ENCODE measurements at regions not wholly inside any gene's neighbourhood (a gene's known extent, or its start where the extent isn't known, plus 50 kb on each side); places are given as distances from the start of the nearest gene placed in this dataset.

DNA sequence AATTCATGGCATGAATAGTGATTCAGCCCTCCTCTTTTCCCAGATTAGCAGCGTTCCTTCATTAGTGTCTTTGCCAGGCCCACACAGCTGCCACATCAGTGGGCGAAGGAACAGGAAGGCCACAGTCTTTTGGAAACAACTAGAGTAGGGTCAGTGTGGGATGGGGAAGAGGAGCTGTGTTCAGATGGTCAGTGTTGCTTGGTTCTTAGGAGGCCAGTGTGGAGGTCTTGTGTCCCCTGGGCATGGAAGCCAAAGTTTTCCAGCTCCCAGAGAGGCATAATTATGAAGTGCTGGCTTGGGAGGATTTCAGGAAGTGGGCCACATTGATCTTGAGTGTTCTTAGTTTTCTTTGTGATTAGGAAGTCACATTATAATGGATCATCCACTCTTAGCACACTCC is 269.6 kb downstream of the PSAT1 start:
- no peak for DNase-seq (ENCODE audit: low spot score)

DNA sequence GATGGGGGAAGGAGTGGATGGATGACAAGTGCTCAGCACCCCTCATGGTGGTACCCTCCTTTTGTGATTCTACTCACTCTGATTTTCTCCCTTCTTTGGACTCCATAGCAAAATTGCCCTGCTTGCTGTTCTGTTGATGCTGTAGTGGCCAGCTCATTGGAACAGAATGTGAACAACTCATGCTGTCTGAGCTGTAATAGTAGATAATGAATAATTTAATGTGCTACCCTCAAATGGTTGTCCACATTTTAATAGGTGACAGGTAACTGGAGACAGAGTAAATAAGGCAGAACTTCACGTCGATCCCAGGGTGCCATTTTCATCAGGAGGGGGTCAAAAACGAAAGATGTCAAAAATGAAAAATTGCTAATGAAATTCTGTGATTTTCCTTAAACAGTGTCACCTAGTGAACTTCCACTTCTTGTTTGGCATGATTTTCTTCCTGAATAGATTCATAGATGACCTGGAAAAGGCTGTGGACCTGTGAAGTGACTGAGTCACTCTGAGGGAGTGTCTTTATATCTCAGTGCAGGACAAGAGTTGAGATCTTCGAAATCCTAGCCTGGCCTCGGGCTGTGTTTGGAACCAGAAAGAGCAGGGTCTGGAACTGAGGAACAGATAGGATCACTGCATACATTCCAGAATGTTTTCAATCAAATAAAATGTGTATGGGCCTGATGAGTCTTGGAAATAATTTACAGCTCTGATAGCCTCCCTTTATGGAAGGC is 270.2 kb downstream of the PSAT1 start:
- DNase-seq (ENCODE audit: low spot score): no peak

DNA sequence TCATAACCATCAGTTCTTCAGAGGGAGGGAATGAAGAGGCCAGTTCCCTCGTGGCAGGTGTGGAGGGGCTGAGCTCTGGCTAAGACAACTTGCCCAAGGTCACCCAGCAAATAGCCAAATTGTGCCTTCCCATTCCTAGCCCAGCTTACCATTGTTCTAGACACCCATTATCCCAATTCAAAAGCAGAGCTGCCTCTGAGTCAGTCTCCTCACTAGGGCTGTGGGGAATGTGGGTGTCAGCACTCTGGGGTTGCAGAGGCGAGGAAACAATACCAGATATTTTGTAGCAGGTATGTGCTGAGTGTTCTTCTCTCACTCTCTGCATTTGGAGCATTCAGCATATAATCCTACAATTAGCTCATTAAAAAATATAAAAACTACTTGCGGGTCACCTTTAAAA is 270.8 kb downstream of the PSAT1 start:
- no peak for DNase-seq (ENCODE audit: low spot score)

DNA sequence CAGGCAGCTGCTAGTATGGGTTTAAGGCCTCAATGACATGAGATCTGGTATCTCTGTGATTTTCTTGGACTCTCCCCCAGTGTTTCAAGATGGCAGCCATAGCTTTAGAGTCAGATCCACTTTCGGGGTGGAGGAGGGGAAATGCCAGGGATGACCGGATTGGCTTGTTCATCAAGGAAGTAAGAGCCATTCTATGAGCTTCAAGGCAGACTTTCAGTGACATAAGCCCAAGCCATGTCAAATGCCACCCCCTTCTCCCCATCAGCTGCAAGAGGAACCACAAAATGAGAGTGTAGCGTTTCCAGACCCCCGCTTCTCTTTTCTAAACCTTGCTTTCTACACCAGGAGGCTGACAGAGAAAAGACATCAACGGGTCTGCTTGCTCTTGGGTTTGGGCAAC is 271.8 kb downstream of the PSAT1 start:
- no peak for DNase-seq (ENCODE audit: low spot score)

DNA sequence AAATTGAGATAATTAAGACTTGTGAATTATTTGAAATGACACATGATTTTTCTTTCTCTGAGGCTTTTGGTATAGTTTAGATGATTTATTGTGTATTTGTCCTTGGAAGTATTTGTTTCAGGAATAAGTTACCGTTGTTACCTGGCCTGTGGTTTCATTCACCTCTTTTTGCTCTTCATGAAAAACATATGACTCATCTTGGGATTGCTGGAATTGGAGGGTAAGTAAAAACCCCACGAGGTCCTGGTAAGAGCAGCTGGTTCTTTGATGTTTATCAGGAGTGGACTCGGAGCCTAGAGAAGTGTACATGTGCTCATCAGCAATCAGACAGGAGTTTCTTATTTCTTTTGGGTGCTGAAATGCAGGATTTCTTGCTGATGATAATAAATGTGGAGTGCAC is 275.3 kb downstream of the PSAT1 start:
- DNase-seq (ENCODE audit: low spot score): no peak

DNA sequence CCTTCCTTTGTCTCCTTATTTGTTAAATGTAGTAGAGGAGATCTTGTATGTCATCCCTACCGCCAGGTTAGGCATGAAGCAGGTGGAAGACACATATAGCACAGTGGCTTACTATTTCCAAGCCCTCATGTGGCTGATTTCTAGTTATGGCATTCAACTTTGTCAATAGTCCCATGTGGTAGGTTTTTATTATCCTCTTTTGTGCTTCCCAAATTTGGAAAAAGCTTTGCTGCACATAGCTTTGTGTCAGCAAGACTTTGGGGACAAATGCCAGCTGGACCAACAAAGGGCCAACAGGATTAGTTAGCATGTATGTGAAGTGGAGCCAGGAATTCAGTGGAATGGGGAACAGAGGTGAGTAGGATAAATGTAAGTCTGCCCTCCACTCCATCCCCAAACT is 276.3 kb downstream of the PSAT1 start:
- no peak for DNase-seq (ENCODE audit: low spot score)

DNA sequence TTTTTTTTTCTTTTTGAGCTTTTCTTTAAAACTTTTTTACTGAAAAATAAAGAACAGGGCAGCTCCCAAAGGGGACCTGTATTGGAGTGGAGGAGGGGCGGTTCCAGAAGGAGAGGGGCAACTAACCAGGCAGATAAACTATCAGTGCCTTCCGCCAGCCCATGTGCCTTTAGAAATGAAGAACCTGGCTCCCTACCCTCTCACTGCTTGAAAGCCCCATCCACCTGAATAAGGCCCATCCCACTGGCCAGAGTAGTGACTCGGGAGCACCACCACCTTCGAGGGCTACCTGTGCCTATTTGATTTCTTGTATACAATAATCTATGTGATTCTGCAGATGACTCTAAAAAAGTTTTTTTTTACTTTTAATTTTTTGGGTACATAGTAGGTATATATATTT is 276.7 kb downstream of the PSAT1 start:
- no peak for DNase-seq (ENCODE audit: low spot score)

DNA sequence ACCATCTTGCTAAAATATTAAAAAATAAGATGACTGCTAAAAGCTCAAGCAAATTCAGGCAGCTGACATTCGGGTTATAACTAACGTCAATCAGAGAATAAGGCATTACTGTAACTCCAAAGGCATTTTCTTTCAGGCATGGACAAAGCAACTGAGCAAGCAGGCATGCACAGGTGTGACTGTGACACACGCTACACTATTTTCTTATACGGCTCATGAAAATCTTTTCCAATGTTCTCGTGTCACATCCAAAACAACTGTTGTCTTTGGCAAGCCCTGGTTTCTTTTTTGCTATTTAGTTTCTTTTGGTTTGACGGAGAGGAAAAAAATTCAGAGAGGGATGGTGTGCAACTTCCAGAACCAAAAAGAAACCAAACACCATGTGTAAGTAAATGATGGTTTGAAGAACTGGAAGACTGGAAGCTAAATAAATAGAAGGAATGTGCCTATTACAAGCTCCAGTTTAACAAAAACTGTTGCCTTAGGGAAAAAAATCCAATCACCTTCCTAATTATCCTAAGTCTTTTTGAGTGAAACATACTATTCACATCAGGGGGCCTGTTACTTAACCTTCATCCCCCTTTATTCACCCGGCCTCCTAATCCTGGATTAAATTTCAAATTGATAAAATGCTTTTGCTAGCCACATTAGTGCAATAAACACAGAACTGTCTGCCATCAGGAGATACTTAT is 277.6 kb downstream of the PSAT1 start:
- no peak for DNase-seq (ENCODE audit: low spot score)

DNA sequence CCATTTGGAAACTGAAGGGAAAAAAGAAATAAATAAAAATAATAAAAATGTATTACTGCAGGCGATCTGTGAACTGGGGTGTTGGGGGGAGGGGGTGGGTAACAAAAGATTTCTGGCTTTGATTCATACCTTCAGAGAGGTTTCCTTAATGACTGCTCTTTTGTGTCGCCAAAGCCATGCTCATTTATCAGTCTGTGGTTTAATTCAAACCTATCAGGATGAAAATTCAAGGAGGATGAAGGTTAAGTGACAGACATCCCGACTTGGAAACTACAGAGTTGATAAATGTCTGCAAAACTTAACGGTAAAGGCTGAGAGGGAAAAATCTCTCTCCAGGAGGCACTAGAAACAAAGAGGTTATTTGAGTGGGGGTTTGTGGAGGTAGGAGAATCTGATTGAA is 278.2 kb downstream of the PSAT1 start:
- DNase-seq (ENCODE audit: low spot score): no peak

DNA sequence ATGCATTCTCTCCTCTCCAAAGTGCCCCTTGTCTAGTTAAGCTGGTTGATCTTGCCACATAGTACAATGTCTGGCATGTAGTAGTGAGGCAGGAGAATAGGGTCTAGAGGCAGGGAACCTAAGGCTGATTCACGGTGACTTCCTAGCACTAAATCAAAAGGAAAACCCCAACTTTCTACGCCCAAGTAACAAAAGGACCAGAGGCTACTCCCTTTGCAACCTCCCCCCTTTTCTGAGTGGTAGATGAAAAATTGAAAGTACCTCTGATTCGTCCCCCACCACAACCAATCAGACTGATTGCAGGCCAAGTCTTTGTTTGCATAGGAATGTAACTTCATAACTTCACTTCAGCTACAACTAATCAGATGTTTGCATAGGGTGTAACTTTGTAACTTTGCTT is 278.8 kb downstream of the PSAT1 start:
- DNase-seq (ENCODE audit: low spot score): no peak

DNA sequence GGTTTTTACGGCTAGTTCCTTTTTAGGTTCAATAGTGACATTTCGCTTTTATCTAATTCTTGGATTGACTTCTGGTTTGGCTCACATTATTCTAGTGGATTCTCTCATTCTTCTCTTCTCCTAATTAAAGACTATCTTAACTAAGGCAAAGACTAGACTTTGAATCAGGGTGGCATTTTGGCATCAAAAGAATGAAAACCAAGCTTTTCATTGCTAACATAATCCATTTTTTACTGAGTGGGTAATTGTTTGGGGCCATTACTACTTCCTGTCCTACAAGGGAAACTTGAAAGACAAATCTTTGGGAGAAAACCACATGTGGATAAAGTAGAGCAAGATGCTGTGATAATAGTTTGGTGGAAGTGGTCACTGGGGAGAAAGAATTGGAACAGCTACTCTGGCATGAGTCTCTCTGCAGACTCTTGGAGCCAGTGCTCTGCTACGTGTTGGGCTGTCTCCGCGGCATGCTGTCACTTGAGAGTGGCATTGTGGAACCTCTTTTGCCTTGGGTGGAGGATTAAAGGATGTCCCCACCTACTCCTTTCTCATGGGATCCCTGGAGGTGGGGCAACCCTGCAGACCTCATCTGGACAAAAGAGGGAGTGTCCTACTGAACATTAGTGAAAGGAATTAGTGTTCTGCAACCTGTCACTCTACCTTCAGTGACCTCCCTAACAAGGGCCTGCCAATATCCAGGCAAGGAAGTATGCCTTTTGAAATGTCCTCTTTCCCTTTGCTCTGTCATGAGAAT is 280.4 kb downstream of the PSAT1 start:
- no peak for DNase-seq (ENCODE audit: low spot score)

DNA sequence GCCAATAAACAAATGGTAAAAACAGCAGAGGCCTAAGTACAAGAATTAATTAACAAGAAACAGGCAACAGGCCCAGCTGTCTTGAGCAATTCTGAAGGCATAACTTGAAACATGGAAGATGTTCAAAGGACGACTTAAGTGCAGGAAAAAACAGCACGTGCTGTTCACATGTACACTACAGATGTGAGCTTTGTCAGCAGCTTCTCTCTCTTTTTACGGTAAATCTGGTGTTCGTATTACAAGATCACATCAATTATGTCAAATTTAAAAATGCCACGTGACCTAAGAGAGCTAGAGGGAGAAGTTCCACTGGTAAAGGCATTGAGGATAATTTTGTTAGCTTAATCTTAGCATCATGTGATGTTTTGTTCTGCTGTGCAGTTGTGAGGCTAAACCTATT is 281.1 kb downstream of the PSAT1 start:
- DNase-seq (ENCODE audit: low spot score): no peak

DNA sequence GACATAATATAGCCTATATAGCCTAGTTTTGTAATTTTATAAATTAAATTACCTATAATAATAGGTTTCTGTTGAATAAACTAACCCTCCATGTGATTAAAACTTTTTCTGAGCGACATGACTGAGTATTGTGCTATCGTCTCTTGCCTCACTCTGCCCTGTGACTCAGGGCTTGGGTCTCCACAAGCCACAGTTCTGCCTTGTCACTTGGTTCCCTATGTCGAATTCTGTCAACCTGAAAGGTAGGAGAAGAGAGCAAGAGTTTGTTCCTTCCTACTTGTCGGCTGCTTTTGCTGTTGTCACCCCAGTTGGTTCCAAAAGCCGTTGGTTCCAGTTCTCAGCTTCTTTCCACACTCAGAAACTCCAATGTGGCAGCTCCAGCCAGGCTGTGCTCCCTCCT is 285.9 kb downstream of the PSAT1 start:
- DNase-seq (ENCODE audit: low spot score): no peak

DNA sequence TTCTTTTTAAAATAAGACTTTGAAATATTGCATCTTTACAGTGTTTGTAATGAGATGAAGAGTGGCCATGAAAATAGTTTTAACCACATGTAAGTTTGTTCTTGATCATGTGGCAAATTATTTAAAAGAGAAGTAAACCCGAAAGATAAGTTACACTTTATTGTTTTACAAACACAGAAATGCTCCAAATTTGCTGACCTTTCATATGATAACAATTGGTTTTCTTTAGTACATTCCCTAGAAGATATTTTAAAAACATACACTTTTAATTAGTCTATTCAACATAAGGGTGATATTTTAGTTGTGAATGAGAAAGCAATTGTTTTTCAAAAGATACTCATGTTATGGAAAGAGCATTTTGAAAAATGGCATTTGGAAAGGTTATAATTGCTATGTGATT is 287.7 kb downstream of the PSAT1 start:
- no peak for DNase-seq (ENCODE audit: low spot score)

DNA sequence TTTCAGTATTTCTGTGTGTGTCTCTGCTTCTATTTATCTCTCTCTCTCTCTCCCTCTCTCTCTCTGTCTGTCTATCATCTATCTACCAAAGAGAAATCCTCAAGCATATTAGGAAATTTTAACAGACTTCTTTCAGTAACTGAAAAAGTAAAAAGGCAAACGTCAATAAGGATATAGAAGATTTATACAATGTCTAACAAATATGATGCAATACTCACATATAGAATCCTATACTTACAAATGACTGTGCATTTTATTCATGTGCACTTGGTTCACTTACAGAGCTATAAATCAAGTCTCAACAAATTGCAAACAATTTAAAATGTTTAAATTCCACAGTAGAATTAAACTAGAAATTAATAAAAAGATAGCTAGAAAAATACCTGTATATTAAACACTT is 289.0 kb downstream of the PSAT1 start:
- no peak for DNase-seq (ENCODE audit: low spot score)

DNA sequence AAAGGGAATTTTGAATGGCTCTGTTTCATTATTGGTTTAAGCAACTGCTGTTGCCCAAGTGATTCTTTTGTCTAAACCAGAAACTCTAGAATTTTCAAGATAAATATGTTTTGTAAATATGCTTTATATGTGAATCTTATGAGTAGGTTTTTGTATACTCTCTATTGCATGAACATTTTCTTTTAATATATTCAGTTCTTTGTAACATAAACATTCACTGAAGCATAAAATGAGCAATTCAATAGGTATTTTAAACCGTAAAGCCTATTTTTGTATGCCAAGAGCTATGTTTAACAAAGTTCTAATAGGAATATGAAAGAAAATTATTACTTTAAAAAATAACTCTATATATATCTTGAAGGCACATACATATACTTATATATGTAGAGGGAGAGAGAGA is 293.1 kb downstream of the PSAT1 start:
- no peak for DNase-seq (ENCODE audit: low spot score)

DNA sequence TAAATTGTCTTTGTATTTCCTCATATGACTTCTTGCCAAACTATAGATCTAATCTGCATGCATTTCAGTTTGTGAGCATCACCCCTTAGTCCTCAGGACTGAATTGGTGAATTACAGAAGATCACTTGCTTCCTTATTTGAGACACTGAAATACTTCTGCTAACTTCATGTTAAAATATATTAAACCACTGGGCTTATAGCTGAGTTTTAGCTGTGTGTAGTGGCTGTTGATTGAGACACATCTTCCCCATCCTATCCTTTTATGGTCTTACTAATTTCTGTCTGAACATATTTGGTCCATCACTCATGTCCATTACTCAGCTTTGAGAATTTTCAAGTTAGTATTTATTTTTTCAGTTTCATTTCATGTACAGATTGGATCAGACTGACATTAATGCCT is 295.9 kb downstream of the PSAT1 start:
- DNase-seq (ENCODE audit: low spot score): no peak

DNA sequence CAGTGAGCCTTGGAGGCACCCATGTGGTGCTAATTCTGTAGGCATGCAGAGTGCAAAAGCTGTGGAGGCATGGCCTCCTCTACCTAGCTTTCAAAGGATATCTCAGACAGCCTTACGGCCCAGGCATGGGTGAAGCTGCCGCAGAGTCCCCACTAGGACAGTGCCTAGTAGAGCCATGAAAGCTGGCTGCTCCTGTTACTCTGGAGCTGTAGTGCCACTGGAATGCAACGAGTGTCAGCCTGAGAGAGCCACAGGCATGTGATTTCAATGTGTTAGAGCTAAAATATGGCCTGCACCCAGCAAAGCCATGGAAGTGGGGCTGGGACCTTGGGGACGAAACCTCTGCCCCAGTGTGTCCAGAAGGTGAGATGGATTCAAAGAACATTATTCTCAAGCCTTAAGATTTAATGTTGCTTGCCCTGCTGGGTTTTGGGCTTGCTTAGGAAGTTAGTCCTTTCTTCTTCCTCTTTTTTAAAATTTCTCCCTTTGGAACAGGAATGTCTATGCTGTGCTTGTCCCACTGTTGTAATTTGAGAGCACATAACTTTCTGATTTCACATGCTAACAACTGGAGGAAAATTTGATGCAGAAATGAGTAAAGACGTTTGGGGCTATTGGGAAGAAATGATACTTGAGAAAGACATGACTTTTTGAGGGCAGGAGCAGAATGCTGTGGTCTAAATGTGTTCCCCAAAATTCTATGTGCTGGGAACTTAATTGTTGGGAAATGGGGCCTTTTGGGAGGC is 298.4 kb downstream of the PSAT1 start:
- no peak for DNase-seq (ENCODE audit: low spot score)

DNA sequence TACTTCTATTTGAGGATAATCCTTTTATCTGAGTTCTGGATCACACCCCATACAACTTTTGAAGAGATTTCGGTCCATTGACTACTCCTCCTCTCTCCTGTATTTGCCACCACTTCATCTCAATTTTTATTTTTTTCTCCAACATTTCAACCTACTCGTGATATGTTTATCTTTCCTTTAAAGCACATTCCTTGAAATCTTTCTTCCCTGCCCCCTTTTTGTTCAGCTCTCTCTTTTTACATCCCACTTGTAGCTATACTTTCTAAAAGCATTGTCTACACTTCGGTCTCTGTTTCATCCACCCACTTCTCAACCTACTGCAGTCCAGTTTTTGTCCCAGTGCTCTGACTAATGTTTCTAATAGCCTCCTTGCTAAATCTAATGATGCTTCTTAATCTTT is 299.4 kb downstream of the PSAT1 start:
- DNase-seq (ENCODE audit: low spot score): no peak

DNA sequence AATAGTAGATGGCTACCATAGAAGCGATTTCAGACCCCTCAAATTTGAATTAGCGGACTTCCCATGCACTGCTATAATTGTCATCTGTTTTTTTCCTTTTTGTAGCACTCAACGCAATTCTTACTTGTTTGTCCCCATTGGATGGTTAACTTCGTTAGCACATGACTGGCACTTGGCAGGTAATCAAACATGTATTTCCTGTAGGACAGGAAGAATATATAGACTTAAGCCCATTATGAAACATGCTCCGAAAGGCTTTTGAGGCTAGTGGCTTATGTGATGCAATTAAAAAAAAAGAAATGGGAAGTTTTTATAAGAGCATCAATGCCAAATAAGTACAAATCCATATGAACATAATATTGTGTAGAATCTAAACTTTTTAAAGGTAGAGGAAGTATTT is 301.2 kb downstream of the PSAT1 start:
- no peak for DNase-seq (ENCODE audit: low spot score)

DNA sequence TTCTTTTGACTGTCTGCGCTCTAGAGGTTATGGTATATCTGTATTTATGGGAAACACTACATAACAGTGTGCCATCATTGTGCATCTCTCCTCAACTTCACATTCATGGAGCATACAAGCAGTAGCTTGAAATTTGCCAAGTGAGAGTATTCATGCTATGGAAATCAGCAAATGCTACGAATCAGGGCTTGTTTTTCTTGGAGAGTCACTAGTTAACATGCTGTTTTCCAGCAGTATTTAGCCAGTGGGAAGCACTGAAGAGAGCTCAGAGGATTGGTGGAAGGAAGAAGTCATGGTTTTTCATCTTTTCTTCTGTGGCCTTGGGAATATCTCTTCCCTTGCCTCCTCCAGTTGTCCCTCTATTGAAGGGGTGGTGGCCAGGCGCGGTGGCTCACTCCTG is 303.0 kb downstream of the PSAT1 start:
- DNase-seq (ENCODE audit: low spot score): no peak

DNA sequence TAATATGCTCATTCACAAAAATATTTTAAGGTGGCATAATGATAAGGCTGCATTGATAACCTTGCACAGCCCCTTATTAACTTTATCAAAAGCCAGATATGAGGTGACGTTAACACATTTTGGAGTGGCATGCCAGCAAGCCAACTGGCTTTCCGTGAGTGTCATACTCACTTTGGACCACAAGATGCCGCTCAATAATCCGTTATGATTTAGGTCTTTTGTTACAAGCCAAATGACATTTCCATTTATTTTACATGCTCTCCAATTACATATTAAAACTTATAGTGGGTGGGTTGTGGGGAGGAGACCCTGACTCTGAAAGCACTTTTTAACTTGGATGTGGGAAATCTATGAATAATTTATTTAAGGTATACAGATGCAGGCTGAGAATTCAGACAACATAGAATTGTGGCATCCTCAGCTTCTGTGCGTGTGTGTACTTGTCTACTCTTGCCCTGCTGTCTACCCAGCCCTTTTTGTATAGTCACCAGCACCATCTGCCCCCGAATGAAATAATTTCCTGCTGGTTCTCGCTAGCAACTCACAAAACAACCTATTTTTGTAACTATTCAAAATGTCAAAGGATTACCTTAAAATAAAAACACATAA is 305.1 kb downstream of the PSAT1 start:
- peak; percentile 23 for DNase-seq (ENCODE audit: low spot score)
